ENCODE measurements at regions not wholly inside any gene's neighbourhood (a gene's known extent, or its start where the extent isn't known, plus 50 kb on each side); places are given as distances from the start of the nearest gene placed in this dataset.

DNA sequence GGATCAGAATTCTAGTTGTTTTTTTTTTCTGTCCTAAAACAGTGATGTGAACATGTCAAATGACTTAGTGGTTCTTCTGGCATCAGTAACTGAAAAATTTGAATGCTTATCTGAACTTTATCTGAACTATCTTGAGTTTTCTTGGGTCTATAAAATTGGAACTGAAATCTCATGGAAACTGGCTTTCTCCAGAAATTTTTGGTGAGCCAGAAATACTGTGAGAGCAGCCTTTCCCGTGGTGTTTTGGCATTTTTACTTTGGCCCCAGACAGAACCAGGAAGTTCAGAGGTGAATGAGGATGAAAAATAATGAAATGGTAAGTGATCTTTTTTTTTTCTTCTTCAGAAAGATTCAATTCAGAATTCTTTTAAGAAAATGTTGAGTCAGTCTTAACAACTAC lies 89.5 kb upstream of the CCDC91 start:
- Mint-ChIP-seq H3K4me3 (ENCODE audit: low read depth, unreplicated experiment) (no peak overlapping the region), H3K9me3 (ENCODE audit: low read depth, unreplicated experiment) (no peaks in the 10 kb centered on the region), H3K27me3 (ENCODE audit: unreplicated experiment) (no peaks in the 10 kb centered on the region), H3K4me1 (ENCODE audit: low read depth, unreplicated experiment) (no peaks in the 10 kb centered on the region), H3K27ac (ENCODE audit: unreplicated experiment) (no peak overlapping the region), H3K36me3 (ENCODE audit: insufficient read depth, unreplicated experiment) (no peaks in the 10 kb centered on the region)
- no peak for DNase-seq
- TF ChIP-seq, protein P1, sequence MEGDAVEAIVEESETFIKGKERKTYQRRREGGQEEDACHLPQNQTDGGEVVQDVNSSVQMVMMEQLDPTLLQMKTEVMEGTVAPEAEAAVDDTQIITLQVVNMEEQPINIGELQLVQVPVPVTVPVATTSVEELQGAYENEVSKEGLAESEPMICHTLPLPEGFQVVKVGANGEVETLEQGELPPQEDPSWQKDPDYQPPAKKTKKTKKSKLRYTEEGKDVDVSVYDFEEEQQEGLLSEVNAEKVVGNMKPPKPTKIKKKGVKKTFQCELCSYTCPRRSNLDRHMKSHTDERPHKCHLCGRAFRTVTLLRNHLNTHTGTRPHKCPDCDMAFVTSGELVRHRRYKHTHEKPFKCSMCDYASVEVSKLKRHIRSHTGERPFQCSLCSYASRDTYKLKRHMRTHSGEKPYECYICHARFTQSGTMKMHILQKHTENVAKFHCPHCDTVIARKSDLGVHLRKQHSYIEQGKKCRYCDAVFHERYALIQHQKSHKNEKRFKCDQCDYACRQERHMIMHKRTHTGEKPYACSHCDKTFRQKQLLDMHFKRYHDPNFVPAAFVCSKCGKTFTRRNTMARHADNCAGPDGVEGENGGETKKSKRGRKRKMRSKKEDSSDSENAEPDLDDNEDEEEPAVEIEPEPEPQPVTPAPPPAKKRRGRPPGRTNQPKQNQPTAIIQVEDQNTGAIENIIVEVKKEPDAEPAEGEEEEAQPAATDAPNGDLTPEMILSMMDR (IDR thresholded peaks at IDR 0.05; ENCODE audit: unreplicated experiment) = no peak
- CTCF ChIA-PET = no interaction called here
- no TSS peak for BruUV-seq (replicated peaks)
- intact Hi-C loops (cut with micrococcal nuclease; ENCODE audit: unreplicated experiment) = no loop called here

GRCh38 chr12:28104316-28104715 lies 85.9 kb upstream of the CCDC91 start:
- Mint-ChIP-seq H3K9me3 (ENCODE audit: low read depth, unreplicated experiment) (no peaks in the 10 kb centered on the region), H3K27me3 (ENCODE audit: unreplicated experiment) (no peaks in the 10 kb centered on the region), H3K27ac (ENCODE audit: unreplicated experiment) (no peak overlapping the region), H3K36me3 (ENCODE audit: insufficient read depth, unreplicated experiment) (no peaks in the 10 kb centered on the region), H3K4me1 (ENCODE audit: low read depth, unreplicated experiment) (no peaks in the 10 kb centered on the region), H3K4me3 (ENCODE audit: low read depth, unreplicated experiment) (no peak overlapping the region)
- CTCF ChIA-PET = no interaction called here
- no peak for DNase-seq
- TF ChIP-seq, protein P1 (IDR thresholded peaks at IDR 0.05; ENCODE audit: unreplicated experiment) = no peak
- BruUV-seq (replicated peaks) = no TSS peak
- intact Hi-C loops (cut with micrococcal nuclease; ENCODE audit: unreplicated experiment) = no loop called here

DNA sequence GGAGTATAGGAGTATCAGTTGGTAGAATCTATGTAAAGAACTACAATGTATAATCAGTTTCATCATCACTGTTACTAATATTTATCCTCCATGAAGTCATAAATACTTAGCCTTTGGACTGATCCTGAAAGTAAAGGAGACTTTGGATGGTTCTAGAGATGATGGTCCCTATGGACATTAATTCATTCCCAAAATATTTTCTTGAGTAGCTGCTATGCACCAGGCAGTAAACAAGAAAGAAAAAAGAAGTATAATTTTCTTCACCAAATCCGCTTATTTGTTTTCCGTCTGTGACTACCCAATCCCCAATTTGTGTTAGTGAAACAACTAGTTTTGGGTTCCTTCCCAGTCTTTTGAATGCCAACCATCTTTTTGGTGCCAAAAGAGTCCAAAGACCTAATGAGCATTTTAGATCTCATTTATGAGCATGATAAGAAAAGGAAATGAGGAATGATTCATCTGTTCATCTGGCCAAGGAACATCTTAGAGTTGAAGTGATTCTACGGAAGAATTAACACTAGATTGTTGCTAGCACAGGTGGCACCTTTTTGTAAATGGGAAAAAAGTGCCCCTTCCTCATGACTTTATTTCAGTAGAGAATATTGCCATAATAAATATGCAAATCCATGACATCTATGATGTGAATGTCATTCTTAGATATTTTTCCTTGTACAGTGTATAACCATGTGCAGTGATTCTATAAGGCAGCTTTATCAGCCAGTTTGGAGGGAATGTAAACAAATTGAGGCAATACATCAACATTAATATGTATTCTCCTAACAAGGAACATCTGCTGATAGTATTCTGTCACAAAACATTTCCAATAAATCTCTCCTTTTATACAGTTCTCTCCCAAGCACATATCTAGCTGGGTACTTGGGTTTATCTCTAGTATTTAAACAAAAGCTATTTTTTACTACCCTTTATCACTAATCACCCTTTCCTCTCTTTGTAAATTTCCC lies 85.1 kb upstream of the CCDC91 start:
- TF ChIP-seq, protein P1 (IDR thresholded peaks at IDR 0.05; ENCODE audit: unreplicated experiment) = no peak
- Mint-ChIP-seq H3K4me1 (ENCODE audit: low read depth, unreplicated experiment) (peaks cover 4% of the 10 kb centered on the region), H3K27ac (ENCODE audit: unreplicated experiment) (no peak overlapping the region), H3K27me3 (ENCODE audit: unreplicated experiment) (no peaks in the 10 kb centered on the region), H3K4me3 (ENCODE audit: low read depth, unreplicated experiment) (no peak overlapping the region), H3K9me3 (ENCODE audit: low read depth, unreplicated experiment) (no peaks in the 10 kb centered on the region), H3K36me3 (ENCODE audit: insufficient read depth, unreplicated experiment) (no peaks in the 10 kb centered on the region)
- BruUV-seq (replicated peaks) = no TSS peak
- CTCF ChIA-PET = no interaction called here
- DNase-seq = no peak
- intact Hi-C loops (cut with micrococcal nuclease; ENCODE audit: unreplicated experiment) = no loop called here

- Mint-ChIP-seq H3K4me3 (ENCODE audit: low read depth, unreplicated experiment) (no peak overlapping the region), H3K27me3 (ENCODE audit: unreplicated experiment) (no peaks in the 10 kb centered on the region), H3K36me3 (ENCODE audit: insufficient read depth, unreplicated experiment) (no peaks in the 10 kb centered on the region), H3K4me1 (ENCODE audit: low read depth, unreplicated experiment) (peaks cover 10% of the 10 kb centered on the region), H3K9me3 (ENCODE audit: low read depth, unreplicated experiment) (no peaks in the 10 kb centered on the region), H3K27ac (ENCODE audit: unreplicated experiment) (no peak overlapping the region)
- no TSS peak for BruUV-seq (replicated peaks)
- CTCF ChIA-PET = no interaction called here
- intact Hi-C loops (cut with micrococcal nuclease; ENCODE audit: unreplicated experiment) = no loop called here
- no peak for DNase-seq
- TF ChIP-seq, protein P1 (IDR thresholded peaks at IDR 0.05; ENCODE audit: unreplicated experiment) = no peak
These were observed 82.6 kb upstream of the CCDC91 start for GRCh38 chr12:28107679-28108078.

Measured in Calu3 (cell line).